ENCODE measurements at regions not wholly inside any gene's neighbourhood (a gene's known extent, or its start where the extent isn't known, plus 50 kb on each side); places are given as distances from the start of the nearest gene placed in this dataset.

DNA sequence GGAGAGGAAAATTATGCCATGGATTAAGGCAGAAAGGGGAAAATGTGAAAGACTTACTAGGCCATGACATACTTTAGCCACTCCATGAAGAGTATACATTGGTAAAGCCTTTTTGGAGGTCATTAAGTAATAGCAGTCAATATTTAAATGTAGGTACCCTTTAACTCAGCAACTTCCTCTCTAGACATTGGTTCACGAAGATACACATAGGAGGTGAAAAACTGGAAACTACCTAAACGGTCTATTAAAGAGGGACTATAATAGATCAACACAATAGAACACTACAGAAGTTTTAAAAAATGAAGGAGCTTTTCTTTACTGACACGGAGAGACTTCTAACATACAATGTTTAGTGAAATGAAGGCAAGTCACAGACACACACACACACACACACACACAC lies 68.2 kb upstream of the BMAL1 start:
- no peak for TF ChIP-seq POLR2AphosphoS5 (IDR thresholded peaks at IDR 0.05)
- no peak for TF ChIP-seq POLR2A (IDR thresholded peaks at IDR 0.05)
- TF ChIP-seq, protein P1, sequence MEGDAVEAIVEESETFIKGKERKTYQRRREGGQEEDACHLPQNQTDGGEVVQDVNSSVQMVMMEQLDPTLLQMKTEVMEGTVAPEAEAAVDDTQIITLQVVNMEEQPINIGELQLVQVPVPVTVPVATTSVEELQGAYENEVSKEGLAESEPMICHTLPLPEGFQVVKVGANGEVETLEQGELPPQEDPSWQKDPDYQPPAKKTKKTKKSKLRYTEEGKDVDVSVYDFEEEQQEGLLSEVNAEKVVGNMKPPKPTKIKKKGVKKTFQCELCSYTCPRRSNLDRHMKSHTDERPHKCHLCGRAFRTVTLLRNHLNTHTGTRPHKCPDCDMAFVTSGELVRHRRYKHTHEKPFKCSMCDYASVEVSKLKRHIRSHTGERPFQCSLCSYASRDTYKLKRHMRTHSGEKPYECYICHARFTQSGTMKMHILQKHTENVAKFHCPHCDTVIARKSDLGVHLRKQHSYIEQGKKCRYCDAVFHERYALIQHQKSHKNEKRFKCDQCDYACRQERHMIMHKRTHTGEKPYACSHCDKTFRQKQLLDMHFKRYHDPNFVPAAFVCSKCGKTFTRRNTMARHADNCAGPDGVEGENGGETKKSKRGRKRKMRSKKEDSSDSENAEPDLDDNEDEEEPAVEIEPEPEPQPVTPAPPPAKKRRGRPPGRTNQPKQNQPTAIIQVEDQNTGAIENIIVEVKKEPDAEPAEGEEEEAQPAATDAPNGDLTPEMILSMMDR (IDR thresholded peaks at IDR 0.05), result no peak
